SK-N-MC (cell line): ENCODE measurements at regions not wholly inside any gene's neighbourhood (a gene's known extent, or its start where the extent isn't known, plus 50 kb on each side); places are given as distances from the start of the nearest gene placed in this dataset.

Experiments used
- DNase-seq: peaks from one replicate; pipeline ENCODE4 v3.0.0-alpha.2; 2011; ENCODE audit warnings: low read depth, low spot score
- H3K27ac ChIP-seq: fragments of 200-600 bp; sonication (generic); 2 replicates; pipeline ENCODE4 v1.5.1; 2016; ENCODE audit warnings: mixed run types
- H3K36me3 ChIP-seq: fragments of 200-600 bp; sonication (generic); 2 replicates; pipeline ENCODE4 v1.6.1; 2017; ENCODE audit warnings: antibody characterized with exemption, low read length, mixed read lengths; ENCODE audit not compliant: insufficient read depth
- H3K4me3 ChIP-seq: fragments of 200-600 bp; sonication (generic); 2 replicates; pipeline ENCODE4 v1.5.1; 2016
- H3K9ac ChIP-seq: fragments of 200-600 bp; sonication (generic); 2 replicates; pipeline ENCODE4 v1.8.0; 2017; ENCODE audit warnings: mixed run types, mixed read lengths; ENCODE audit not compliant: insufficient read length
- H3K9me3 ChIP-seq: fragments of 200-600 bp; sonication (generic); 2 replicates; pipeline ENCODE4 v1.6.1; 2017; ENCODE audit warnings: low read depth, mild to moderate bottlenecking, antibody characterized with exemption, low read length, moderate library complexity, mixed read lengths
- EZH2 ChIP-seq: fragments of 200-600 bp; sonication (generic); IDR thresholded peaks from one replicate; pipeline ENCODE4 v1.6.1; 2017; ENCODE audit warnings: antibody characterized with exemption
- FOXP2 ChIP-seq: optimal IDR thresholded peaks from 2 replicates; pipeline ENCODE3; 2011; ENCODE audit warnings: mild to moderate bottlenecking, moderate library complexity; ENCODE audit not compliant: insufficient read depth; ENCODE audit errors: extremely low read length, control extremely low read depth
- POLR2AphosphoS5 ChIP-seq: IDR thresholded peaks from 2 replicates; pipeline ENCODE4 v1.6.1; 2012; ENCODE audit warnings: mild to moderate bottlenecking, low read depth, low read length, borderline replicate concordance

GRCh38 chr5:110086658-110087388 is 397.1 kb downstream of the MAN2A1 start:
- Histone ChIP-seq H3K36me3 (no peaks in the 10 kb centered on the region), H3K4me3 (no peak overlapping the region), H3K27ac (no peak overlapping the region), H3K9ac (no peak overlapping the region), H3K9me3 (no peaks in the 10 kb centered on the region)
- no peak for DNase-seq
- TF ChIP-seq FOXP2, result no peak
- no peak for TF ChIP-seq EZH2
- TF ChIP-seq POLR2AphosphoS5, result no peak

GRCh38 chr5:110087829-110088228 is 398.1 kb downstream of the MAN2A1 start:
- TF ChIP-seq POLR2AphosphoS5 (no peak), EZH2 (no peak), FOXP2 (no peak)
- no peak for DNase-seq

DNA sequence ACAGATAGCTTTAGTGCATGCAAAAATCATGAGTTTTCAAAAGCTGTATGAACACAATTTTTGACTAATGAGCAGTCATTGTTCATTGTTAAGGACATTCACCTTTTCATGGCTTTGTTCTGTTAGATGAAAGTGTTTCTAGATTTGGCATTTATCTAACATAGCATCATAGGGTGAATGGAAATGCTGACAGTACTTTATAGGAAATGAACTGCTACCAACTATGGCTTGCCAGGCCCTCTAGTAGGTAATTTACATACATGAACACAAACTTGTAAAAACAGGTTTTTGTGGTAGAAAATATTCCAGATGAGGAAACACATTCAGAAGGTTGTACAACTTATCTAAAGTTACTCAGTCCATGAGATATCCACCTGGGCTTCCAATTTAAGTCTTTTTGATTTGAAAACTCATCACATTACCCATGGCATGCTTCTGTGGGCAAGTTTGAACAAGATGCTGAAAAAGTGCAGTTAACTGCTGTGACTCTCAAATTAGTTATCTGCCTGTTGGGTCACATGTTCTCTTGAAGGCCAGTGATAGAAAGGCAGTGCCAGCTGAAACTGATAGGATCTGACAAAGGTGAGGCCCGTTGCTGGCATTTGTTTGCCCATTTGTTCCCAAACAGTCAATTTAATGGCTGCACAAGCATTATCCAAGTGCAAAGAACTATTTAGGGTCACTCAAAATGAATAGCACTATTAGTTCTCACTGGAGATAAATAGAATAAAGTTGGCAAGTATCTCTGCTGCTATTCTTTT is 399.1 kb downstream of the MAN2A1 start:
- TF ChIP-seq FOXP2 (no peak), EZH2 (no peak), POLR2AphosphoS5 (no peak)
- H3K27ac ChIP-seq, result no peak overlapping the region

More at GRCh38 chr5:110087829-110088228, 398.1 kb downstream of the MAN2A1 start:
- H3K9me3 ChIP-seq, result no peaks in the 10 kb centered on the region
- no peak overlapping the region for H3K4me3 ChIP-seq
- no peak overlapping the region for H3K9ac ChIP-seq
- no peaks in the 10 kb centered on the region for H3K36me3 ChIP-seq
- H3K27ac ChIP-seq, result no peak overlapping the region

DNA sequence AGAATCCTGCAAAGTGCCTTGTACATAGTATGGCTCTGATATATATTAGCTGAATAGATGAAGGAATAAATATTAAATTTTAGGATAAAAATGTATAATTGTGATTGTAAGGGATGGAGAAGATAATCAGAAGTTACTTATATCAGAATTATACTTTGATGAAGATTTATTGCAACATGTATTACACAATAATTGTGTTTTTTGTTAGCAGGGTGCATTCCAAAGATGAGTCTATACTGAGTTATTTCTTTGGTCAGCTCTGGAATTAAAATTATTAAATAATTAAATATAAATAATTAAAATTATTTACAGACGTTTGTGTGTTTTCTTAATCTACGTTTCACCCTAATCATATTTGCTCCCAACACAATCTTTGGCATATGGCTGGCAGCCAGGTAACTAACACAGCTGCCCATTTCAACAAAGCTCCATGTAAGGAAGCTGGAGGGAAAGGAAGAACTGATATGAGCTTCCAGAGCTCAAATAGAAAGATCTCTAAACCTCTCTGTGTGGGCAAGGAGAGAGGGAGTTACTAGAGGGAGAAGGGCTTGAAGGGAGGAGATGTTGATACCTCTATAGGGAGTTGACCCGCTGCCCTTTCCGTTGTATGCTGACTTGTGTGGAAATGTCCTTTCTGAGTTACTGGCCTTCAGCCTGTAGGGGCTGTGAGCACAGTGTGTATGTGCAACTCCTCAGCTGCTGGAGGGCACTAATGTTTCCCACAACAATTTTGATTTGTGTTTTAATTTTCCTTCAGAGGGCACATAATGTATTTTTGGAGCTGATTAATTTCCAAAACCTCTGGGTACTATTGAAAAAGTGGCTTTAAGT is 403.4 kb downstream of the MAN2A1 start:
- Histone ChIP-seq H3K9me3 (no peaks in the 10 kb centered on the region; the same call in 1 of the 2 replicates), H3K4me3 (no peak overlapping the region), H3K9ac (no peak overlapping the region), H3K27ac (no peak overlapping the region), H3K36me3 (no peaks in the 10 kb centered on the region)
- DNase-seq, result no peak
- TF ChIP-seq POLR2AphosphoS5, result no peak
- no peak for TF ChIP-seq FOXP2
- no peak for TF ChIP-seq EZH2

More for the DNA sequence above, 399.1 kb downstream of the MAN2A1 start:
- no peak overlapping the region for H3K4me3 ChIP-seq
- no peaks in the 10 kb centered on the region for H3K9me3 ChIP-seq
- no peak overlapping the region for H3K9ac ChIP-seq
- no peak for DNase-seq
- no peaks in the 10 kb centered on the region for H3K36me3 ChIP-seq

DNA sequence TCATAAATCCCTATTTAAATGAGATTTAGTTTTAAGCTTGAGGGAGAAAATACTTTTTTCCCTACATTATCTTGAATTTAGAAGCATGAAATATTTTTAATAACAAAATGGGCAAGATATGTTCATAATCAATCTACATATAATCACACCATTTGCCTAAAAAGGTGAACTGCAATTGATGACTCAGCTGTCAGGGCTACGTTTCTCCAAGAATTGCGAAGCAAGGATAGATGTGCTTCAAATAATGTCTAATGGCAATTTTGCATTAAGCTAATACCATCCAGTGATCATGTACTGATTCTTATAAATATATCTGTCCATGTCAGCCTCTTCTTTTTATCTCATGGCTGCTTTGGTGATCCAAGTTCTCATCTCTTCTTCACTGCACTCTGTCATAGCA is 404.4 kb downstream of the MAN2A1 start:
- H3K27ac ChIP-seq, result no peak overlapping the region
- no peak overlapping the region for H3K9ac ChIP-seq
- DNase-seq, result no peak
- TF ChIP-seq EZH2 (no peak), POLR2AphosphoS5 (no peak), FOXP2 (no peak)
- no peak overlapping the region for H3K4me3 ChIP-seq
- H3K9me3 ChIP-seq, result no peaks in the 10 kb centered on the region; the same call in 1 of the 2 replicates
- no peaks in the 10 kb centered on the region for H3K36me3 ChIP-seq

- DNase-seq, result no peak
- Histone ChIP-seq H3K4me3 (no peak overlapping the region), H3K27ac (no peak overlapping the region), H3K9me3 (no peaks in the 10 kb centered on the region; the same call in 1 of the 2 replicates), H3K36me3 (no peaks in the 10 kb centered on the region), H3K9ac (no peak overlapping the region)
- TF ChIP-seq POLR2AphosphoS5 (no peak), EZH2 (no peak), FOXP2 (no peak)
Measured at GRCh38 chr5:110094548-110094947, 404.8 kb downstream of the MAN2A1 start.

- Histone ChIP-seq H3K27ac (no peak overlapping the region), H3K9ac (no peak overlapping the region), H3K36me3 (no peaks in the 10 kb centered on the region), H3K4me3 (no peak overlapping the region), H3K9me3 (no peaks in the 10 kb centered on the region; the same call in 1 of the 2 replicates)
- TF ChIP-seq EZH2 (no peak), FOXP2 (no peak), POLR2AphosphoS5 (no peak)
- no peak for DNase-seq
Measured at GRCh38 chr5:110096419-110096818, 406.7 kb downstream of the MAN2A1 start.

DNA sequence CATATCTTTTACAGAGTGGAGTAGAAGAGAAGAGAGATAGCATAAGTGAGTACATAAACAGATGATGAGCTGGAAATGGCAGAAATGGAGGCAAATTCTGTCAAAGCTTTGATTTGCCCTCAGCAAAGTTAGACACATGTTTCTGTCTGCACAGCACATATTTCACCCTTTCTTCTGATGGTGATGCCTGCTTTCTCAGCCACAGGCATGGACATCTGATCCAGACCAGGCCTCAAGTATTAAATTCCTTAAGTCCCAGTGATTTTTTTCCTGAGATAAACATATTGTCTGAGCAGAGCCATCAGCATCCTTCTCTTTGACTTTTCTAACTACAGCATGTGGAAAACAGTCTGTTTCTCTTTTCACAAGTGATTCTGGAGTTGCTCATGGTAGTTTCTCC is 409.8 kb downstream of the MAN2A1 start:
- TF ChIP-seq POLR2AphosphoS5 (no peak), FOXP2 (no peak), EZH2 (no peak)
- H3K9ac ChIP-seq, result no peak overlapping the region
- no peak overlapping the region for H3K4me3 ChIP-seq

More for the DNA sequence above, 409.8 kb downstream of the MAN2A1 start:
- no peaks in the 10 kb centered on the region for H3K36me3 ChIP-seq
- H3K27ac ChIP-seq, result no peak overlapping the region
- no peak for DNase-seq
- H3K9me3 ChIP-seq, result no peaks in the 10 kb centered on the region; the same call in 1 of the 2 replicates
